HG03571 (cell line): ENCODE measurements at regions not wholly inside any gene's neighbourhood (a gene's known extent, or its start where the extent isn't known, plus 50 kb on each side); places are given as distances from the start of the nearest gene placed in this dataset.

Experiments used
- ATAC-seq: cut with Tn5 transposase; IDR thresholded peaks from one replicate; pipeline ENCODE4 v1.9.1; 2021; ENCODE audit not compliant: unreplicated experiment

- ATAC-seq: no peak
Measured at GRCh38 chr3:40642812-40643211, 118.1 kb downstream of the ZNF621 start.

- no peak for ATAC-seq
Measured at GRCh38 chr3:40645883-40646282, 121.1 kb downstream of the ZNF621 start.

GRCh38 chr3:40649346-40649745, 124.6 kb downstream of the ZNF621 start:
- ATAC-seq: no peak

GRCh38 chr3:40652072-40652471, 127.3 kb downstream of the ZNF621 start:
- no peak for ATAC-seq

GRCh38 chr3:40653001-40653400, 128.2 kb downstream of the ZNF621 start:
- ATAC-seq: no peak

GRCh38 chr3:40653878-40654277, 129.1 kb downstream of the ZNF621 start:
- ATAC-seq: no peak

GRCh38 chr3:40655551-40655950, 130.8 kb downstream of the ZNF621 start:
- ATAC-seq: no peak

- no peak for ATAC-seq
Measured at GRCh38 chr3:40657623-40658022, 132.9 kb downstream of the ZNF621 start.

- ATAC-seq: no peak
Measured at GRCh38 chr3:40658305-40658704, 133.5 kb downstream of the ZNF621 start.

- ATAC-seq: no peak
Measured at GRCh38 chr3:40660554-40660953, 135.8 kb downstream of the ZNF621 start.

GRCh38 chr3:40661284-40661683, 136.5 kb downstream of the ZNF621 start:
- no peak for ATAC-seq

- no peak for ATAC-seq
Measured at GRCh38 chr3:40663280-40663679, 138.5 kb downstream of the ZNF621 start.

- ATAC-seq: no peak
Measured at GRCh38 chr3:40669176-40669575, 144.4 kb downstream of the ZNF621 start.

GRCh38 chr3:40672861-40673260, 148.1 kb downstream of the ZNF621 start:
- ATAC-seq: no peak

GRCh38 chr3:40677321-40677720, 152.6 kb downstream of the ZNF621 start:
- ATAC-seq: no peak

GRCh38 chr3:40677749-40678148, 153.0 kb downstream of the ZNF621 start:
- no peak for ATAC-seq

GRCh38 chr3:40679290-40679689, 154.5 kb downstream of the ZNF621 start:
- ATAC-seq: no peak

- no peak for ATAC-seq
Measured at GRCh38 chr3:40680685-40681657, 156.2 kb downstream of the ZNF621 start.

- ATAC-seq: no peak
Measured at GRCh38 chr3:40681658-40682055, 156.9 kb downstream of the ZNF621 start.

- ATAC-seq: no peak
Measured at GRCh38 chr3:40689837-40690236, 165.1 kb downstream of the ZNF621 start.

- no peak for ATAC-seq
Measured at GRCh38 chr3:40690749-40691451, 166.1 kb downstream of the ZNF621 start.

GRCh38 chr3:40691452-40691861, 166.7 kb downstream of the ZNF621 start:
- ATAC-seq: no peak
